ENCODE measurements at regions not wholly inside any gene's neighbourhood (a gene's known extent, or its start where the extent isn't known, plus 50 kb on each side); places are given as distances from the start of the nearest gene placed in this dataset.

GRCh38 chr20:39277185-39277584, 315.0 kb downstream of the DHX35 start:
- Histone ChIP-seq H3K79me2 (ENCODE audit: insufficient read depth, low read length) (no peaks in the 10 kb centered on the region), H3K4me2 (replicated peaks; ENCODE audit: extremely low read depth, low read length, poor library complexity, severe bottlenecking) (no peak overlapping the region), H3K4me3 (replicated peaks in 1 of 3; ENCODE audit: low read depth in 2 of 3, low read length in 3 of 3) (no peak overlapping the region), H3K27ac (ENCODE audit: low read depth in 1 of 2, low read length in 2 of 2) (no peak overlapping the region), H3K9ac (ENCODE audit: insufficient read depth, low read length, poor library complexity, severe bottlenecking) (no peak overlapping the region), H3K36me3 (replicated peaks in 1 of 2; ENCODE audit: control insufficient read depth in 1 of 2, insufficient read depth in 2 of 2, low read length in 2 of 2) (no peaks in the 10 kb centered on the region), H2AFZ (ENCODE audit: insufficient read depth, low read depth, low read length, poor library complexity, severe bottlenecking) (no peak overlapping the region), H3K4me1 (ENCODE audit: control insufficient read depth in 1 of 2, insufficient read depth in 2 of 2, low read length in 2 of 2) (no peaks in the 10 kb centered on the region), H3K27me3 (ENCODE audit: control insufficient read depth in 2 of 2, insufficient read depth in 2 of 2, low read length in 2 of 2) (no peaks in the 10 kb centered on the region), H3K9me3 (replicated peaks in 1 of 2; ENCODE audit: control insufficient read depth in 1 of 2, insufficient read depth in 1 of 2, low read length in 2 of 2) (peaks cover 0 to 2% of the 10 kb centered on the region in 2 donors), H4K20me1 (ENCODE audit: insufficient read depth, low read length) (no peaks in the 10 kb centered on the region)
- intact Hi-C loops (cut with micrococcal nuclease), result no loop called here
- Mint-ChIP-seq H3K27ac (no peak overlapping the region), H3K9me3 (peaks cover 0 to 11% (median 3%) of the 10 kb centered on the region in 7 donors), H3K36me3 (no peaks in the 10 kb centered on the region), H3K4me3 (no peak overlapping the region), H3K4me1 (no peaks in the 10 kb centered on the region), H3K27me3 (ENCODE audit: low read depth in 3 of 3) (peaks cover 4 to 9% (median 4%) of the 10 kb centered on the region in 3 donors)
- DNase-seq, result no peak
- TF ChIP-seq CTCF (IDR thresholded peaks at IDR 0.05), result no peak
- 91% methylated on average over 6 of the region's 7 CpGs for WGBS (ENCODE audit: insufficient coverage)

GRCh38 chr20:39270837-39271604, 308.9 kb downstream of the DHX35 start:
- no peak for DNase-seq
- no peaks in the 10 kb centered on the region for H3K36me3 Mint-ChIP-seq
- no peaks in the 10 kb centered on the region for H3K79me2 ChIP-seq (ENCODE audit: insufficient read depth, low read length)
- TF ChIP-seq CTCF (IDR thresholded peaks at IDR 0.05), result no peak
- peaks cover 0 to 2% of the 10 kb centered on the region in 2 donors for H3K9me3 ChIP-seq (replicated peaks in 1 of 2; ENCODE audit: control insufficient read depth in 1 of 2, insufficient read depth in 1 of 2, low read length in 2 of 2)
- H3K27ac Mint-ChIP-seq, result no peak overlapping the region
- no peak overlapping the region for H3K4me3 ChIP-seq (replicated peaks in 1 of 3; ENCODE audit: low read depth in 2 of 3, low read length in 3 of 3)
- peaks cover 2 to 5% (median 3%) of the 10 kb centered on the region in 3 donors for H3K27me3 Mint-ChIP-seq (ENCODE audit: low read depth in 3 of 3)
- H3K27me3 ChIP-seq (ENCODE audit: control insufficient read depth in 2 of 2, insufficient read depth in 2 of 2, low read length in 2 of 2), result no peaks in the 10 kb centered on the region
- H3K4me2 ChIP-seq (replicated peaks; ENCODE audit: extremely low read depth, low read length, poor library complexity, severe bottlenecking), result no peak overlapping the region
- H3K4me1 Mint-ChIP-seq, result no peaks in the 10 kb centered on the region
- peaks cover 0 to 8% (median 0%) of the 10 kb centered on the region in 7 donors for H3K9me3 Mint-ChIP-seq
- H3K36me3 ChIP-seq (replicated peaks in 1 of 2; ENCODE audit: control insufficient read depth in 1 of 2, insufficient read depth in 2 of 2, low read length in 2 of 2), result no peaks in the 10 kb centered on the region
- H4K20me1 ChIP-seq (ENCODE audit: insufficient read depth, low read length), result no peaks in the 10 kb centered on the region
- intact Hi-C loops (cut with micrococcal nuclease), result no loop called here
- no peak overlapping the region for H3K4me3 Mint-ChIP-seq
- H2AFZ ChIP-seq (ENCODE audit: insufficient read depth, low read depth, low read length, poor library complexity, severe bottlenecking), result no peak overlapping the region
- no peak overlapping the region for H3K27ac ChIP-seq (ENCODE audit: low read depth in 1 of 2, low read length in 2 of 2)
- H3K9ac ChIP-seq (ENCODE audit: insufficient read depth, low read length, poor library complexity, severe bottlenecking), result no peak overlapping the region
- H3K4me1 ChIP-seq (ENCODE audit: control insufficient read depth in 1 of 2, insufficient read depth in 2 of 2, low read length in 2 of 2), result no peaks in the 10 kb centered on the region
- 62% methylated on average over 9 of the region's 10 CpGs for WGBS (ENCODE audit: insufficient coverage)
